OCI-LY7 (cell line): ENCODE measurements at regions not wholly inside any gene's neighbourhood (a gene's known extent, or its start where the extent isn't known, plus 50 kb on each side); places are given as distances from the start of the nearest gene placed in this dataset.

Experiments
- BruUV-seq: library from RNA; stranded (reverse); fragments of 400-500 nt; replicated peaks from 2 replicates; lab custom pipeline; 2021; lab: Mats Ljungman, UMichigan
- CTCF ChIA-PET: fragments of 300-600 bp; sonication (Branson Sonifier 250); formaldehyde crosslinking; loops from one replicate; lab custom pipeline; 2022; ENCODE audit warnings: antibody characterized with exemption; ENCODE audit not compliant: unreplicated experiment; lab: Charles Lee
- POLR2A ChIA-PET: fragments of 300-600 bp; sonication (Branson Sonifier 250); formaldehyde crosslinking; loops from one replicate; lab custom pipeline; 2022; ENCODE audit warnings: antibody characterized with exemption; lab: Charles Lee
- DNase-seq: peaks from one replicate; pipeline ENCODE4 v3.0.0-alpha.2; 2015; ENCODE audit warnings: low spot score
- H2AFZ ChIP-seq: fragments of 200-600 bp; sonication (generic), shearing (Covaris generic); 2 replicates; pipeline ENCODE4 v1.6.1; 2014; ENCODE audit warnings: mild to moderate bottlenecking, antibody characterized with exemption, low read length, moderate library complexity
- H3K27ac ChIP-seq: fragments of 200-600 bp; sonication (generic); 2 replicates; pipeline ENCODE4 v1.5.1; 2014; ENCODE audit warnings: mixed run types, low read depth, mild to moderate bottlenecking, moderate library complexity, low read length, inconsistent platforms; ENCODE audit not compliant: poor library complexity, severe bottlenecking
- H3K36me3 ChIP-seq: fragments of 200-600 bp; sonication (generic); 2 replicates; pipeline ENCODE4 v1.6.1; 2014; ENCODE audit warnings: mild to moderate bottlenecking, antibody characterized with exemption, low read length, moderate library complexity, mixed read lengths; ENCODE audit not compliant: insufficient read depth
- H3K4me1 ChIP-seq: fragments of 200-600 bp; sonication (generic); 2 replicates; pipeline ENCODE4 v1.5.1; 2014; ENCODE audit warnings: mild to moderate bottlenecking, low read length; ENCODE audit not compliant: insufficient read depth, poor library complexity, severe bottlenecking
- H3K4me2 ChIP-seq: fragments of 200-600 bp; sonication (generic); 2 replicates; pipeline ENCODE4 v1.6.1; 2014; ENCODE audit warnings: mild to moderate bottlenecking, low read length
- H3K4me3 ChIP-seq: fragments of 200-600 bp; sonication (generic); 2 replicates; pipeline ENCODE4 v1.5.1; 2014; ENCODE audit warnings: mild to moderate bottlenecking, low read depth, low read length; ENCODE audit not compliant: poor library complexity, severe bottlenecking
- H3K79me2 ChIP-seq: fragments of 200-600 bp; sonication (generic); 2 replicates; pipeline ENCODE4 v1.6.1; 2016; ENCODE audit warnings: low read depth, mild to moderate bottlenecking, low read length, moderate library complexity, mixed read lengths; ENCODE audit not compliant: insufficient read depth
- H3K9me2 ChIP-seq: fragments of 200-600 bp; sonication (generic); 2 replicates; pipeline ENCODE4 v1.6.1; 2016; ENCODE audit warnings: mild to moderate bottlenecking, low read length, mixed read lengths; ENCODE audit not compliant: insufficient read depth
- H3K9me3 ChIP-seq: fragments of 200-600 bp; sonication (generic); 2 replicates; pipeline ENCODE4 v1.6.1; 2014; ENCODE audit warnings: mild to moderate bottlenecking, mixed run types, low read length, mixed read lengths
- H4K20me1 ChIP-seq: fragments of 200-600 bp; sonication (generic); 2 replicates; pipeline ENCODE4 v1.6.1; 2014; ENCODE audit warnings: mild to moderate bottlenecking, antibody characterized with exemption, low read length, moderate library complexity, mixed read lengths; ENCODE audit not compliant: insufficient read depth
- EZH2phosphoT487 ChIP-seq: fragments of 200-600 bp; sonication (generic); IDR thresholded peaks from 2 replicates; pipeline ENCODE4 v1.6.1; 2018; ENCODE audit warnings: low read depth, borderline replicate concordance, mild to moderate bottlenecking, mixed run types, antibody characterized with exemption, low read length, moderate library complexity, mixed read lengths
- intact Hi-C: fragments of 100-400 bp; cut with micrococcal nuclease; formaldehyde crosslinking; loops from one replicate; pipeline ENCODE4 v1.10.0; 2022; ENCODE audit not compliant: unreplicated experiment
- TF ChIP-seq, protein P1 (sequence below): fragments of 200-600 bp; sonication (generic); conservative IDR thresholded peaks from 2 replicates; pipeline ENCODE4 v1.5.1; 2014; ENCODE audit warnings: mild to moderate bottlenecking, antibody characterized with exemption, low read length, moderate library complexity, mixed read lengths

DNA sequence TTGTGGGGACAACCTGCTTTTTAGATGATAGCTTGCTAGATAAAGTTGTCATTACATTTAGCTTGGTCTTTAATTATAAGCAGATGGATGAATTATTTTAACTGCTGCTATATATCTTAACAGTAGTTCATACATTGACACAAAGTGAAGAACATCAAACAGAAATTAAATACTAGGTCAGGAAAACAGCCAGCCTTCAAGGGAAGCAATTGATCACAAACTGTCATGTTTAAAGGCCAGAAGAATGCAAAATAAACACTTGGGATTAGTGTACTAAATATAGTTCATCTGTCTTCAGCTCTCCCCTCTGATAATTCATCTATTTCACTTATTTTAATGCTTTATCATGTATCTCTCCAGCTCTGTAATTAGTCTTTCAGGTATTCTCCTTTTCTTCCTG lies 225.1 kb upstream of the FERMT1 start:
- Histone ChIP-seq H3K4me3 (no peak overlapping the region), H3K36me3 (no peaks in the 10 kb centered on the region), H2AFZ (no peak overlapping the region), H3K79me2 (no peaks in the 10 kb centered on the region), H3K9me2 (no peaks in the 10 kb centered on the region), H3K4me1 (no peaks in the 10 kb centered on the region), H4K20me1 (no peaks in the 10 kb centered on the region), H3K4me2 (no peak overlapping the region), H3K9me3 (no peaks in the 10 kb centered on the region), H3K27ac (no peak overlapping the region)
- ChIA-PET POLR2A (interaction anchor here (0.7 to 0.8 kb wide), 2 partner anchors 23 to 38 kb away, joined by 3 to 6 read pairs; no protein-coding TSS in a partner anchor), CTCF (no interaction called here)
- DNase-seq: no peak
- intact Hi-C loops: no loop called here
- TF ChIP-seq, protein P1, sequence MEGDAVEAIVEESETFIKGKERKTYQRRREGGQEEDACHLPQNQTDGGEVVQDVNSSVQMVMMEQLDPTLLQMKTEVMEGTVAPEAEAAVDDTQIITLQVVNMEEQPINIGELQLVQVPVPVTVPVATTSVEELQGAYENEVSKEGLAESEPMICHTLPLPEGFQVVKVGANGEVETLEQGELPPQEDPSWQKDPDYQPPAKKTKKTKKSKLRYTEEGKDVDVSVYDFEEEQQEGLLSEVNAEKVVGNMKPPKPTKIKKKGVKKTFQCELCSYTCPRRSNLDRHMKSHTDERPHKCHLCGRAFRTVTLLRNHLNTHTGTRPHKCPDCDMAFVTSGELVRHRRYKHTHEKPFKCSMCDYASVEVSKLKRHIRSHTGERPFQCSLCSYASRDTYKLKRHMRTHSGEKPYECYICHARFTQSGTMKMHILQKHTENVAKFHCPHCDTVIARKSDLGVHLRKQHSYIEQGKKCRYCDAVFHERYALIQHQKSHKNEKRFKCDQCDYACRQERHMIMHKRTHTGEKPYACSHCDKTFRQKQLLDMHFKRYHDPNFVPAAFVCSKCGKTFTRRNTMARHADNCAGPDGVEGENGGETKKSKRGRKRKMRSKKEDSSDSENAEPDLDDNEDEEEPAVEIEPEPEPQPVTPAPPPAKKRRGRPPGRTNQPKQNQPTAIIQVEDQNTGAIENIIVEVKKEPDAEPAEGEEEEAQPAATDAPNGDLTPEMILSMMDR: no peak
- no peak for TF ChIP-seq EZH2phosphoT487
- BruUV-seq: no TSS peak

DNA sequence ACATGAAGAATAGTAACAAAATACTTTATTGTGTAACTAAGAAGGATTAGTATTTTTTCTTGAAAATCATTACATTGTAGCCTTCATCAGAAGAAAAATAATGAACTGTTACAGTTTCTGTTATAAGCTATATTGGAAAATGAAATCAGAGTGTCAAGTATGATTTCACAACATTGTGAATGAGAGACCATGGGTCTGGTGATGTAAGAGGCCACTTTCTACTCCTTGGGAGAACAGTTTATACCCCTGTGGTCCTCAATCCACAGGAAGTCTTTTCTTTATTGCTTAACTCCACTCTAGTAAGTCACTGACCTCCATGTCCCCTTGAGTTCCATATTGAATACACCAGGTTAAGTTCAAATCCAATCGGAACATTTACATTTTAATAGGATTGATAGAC lies 218.7 kb upstream of the FERMT1 start:
- Histone ChIP-seq H3K36me3 (no peaks in the 10 kb centered on the region), H3K79me2 (no peaks in the 10 kb centered on the region), H2AFZ (no peak overlapping the region), H3K4me1 (no peaks in the 10 kb centered on the region), H3K27ac (no peak overlapping the region), H3K4me2 (no peak overlapping the region), H3K9me3 (no peaks in the 10 kb centered on the region), H4K20me1 (no peaks in the 10 kb centered on the region), H3K9me2 (no peaks in the 10 kb centered on the region), H3K4me3 (no peak overlapping the region)
- intact Hi-C loops: no loop called here
- POLR2A ChIA-PET: no interaction called here
- no peak for TF ChIP-seq EZH2phosphoT487
- TF ChIP-seq, protein P1: no peak
- BruUV-seq: no TSS peak
- DNase-seq: no peak
- CTCF ChIA-PET: no interaction called here

- ChIA-PET POLR2A (no interaction called here), CTCF (no interaction called here)
- TF ChIP-seq, protein P1: no peak
- TF ChIP-seq EZH2phosphoT487: no peak
- Histone ChIP-seq H3K9me3 (no peaks in the 10 kb centered on the region), H3K4me2 (no peak overlapping the region), H3K27ac (no peak overlapping the region), H3K79me2 (no peaks in the 10 kb centered on the region), H2AFZ (no peak overlapping the region), H3K9me2 (no peaks in the 10 kb centered on the region), H3K4me3 (no peak overlapping the region), H3K36me3 (no peaks in the 10 kb centered on the region), H4K20me1 (no peaks in the 10 kb centered on the region), H3K4me1 (no peaks in the 10 kb centered on the region)
- intact Hi-C loops: no loop called here
- no TSS peak for BruUV-seq
- no peak for DNase-seq
Measured at GRCh38 chr20:6339176-6339575, 216.3 kb upstream of the FERMT1 start.
